Heart left ventricle (tissue), 16 donors: ENCODE measurements at regions not wholly inside any gene's neighbourhood (a gene's known extent, or its start where the extent isn't known, plus 50 kb on each side); places are given as distances from the start of the nearest gene placed in this dataset.

Experiments
- ATAC-seq, 4 donors: fragments of 200-7000 bp; cut with Tn5 transposase; one replicate each; pipeline ENCODE4 v1.9.1; 2020 to 2022; ENCODE audit warnings: moderate library complexity in 4 of 4, mild to moderate bottlenecking in 3 of 4, moderate number of reproducible peaks in 1 of 4
- DNase-seq, 5 donors: peaks; one replicate each; pipeline ENCODE4 v3.0.0-alpha.2; 2020
- H3K27ac ChIP-seq, 12 donors: fragments of 200-600 bp; sonication (generic) in 4 of 12; one replicate each; pipeline versions ENCODE4 v1.5.0 to v1.8.0; 2016 to 2022; ENCODE audit warnings: mild to moderate bottlenecking in 2 of 12
- H3K27me3 ChIP-seq, 9 donors: fragments of 200-600 bp; sonication (generic) in 2 of 9; one replicate each; pipeline versions ENCODE4 v1.5.1 to v1.8.0; 2016 to 2022; ENCODE audit warnings: mild to moderate bottlenecking in 3 of 9
- H3K36me3 ChIP-seq, 9 donors: fragments of 200-600 bp; sonication (generic) in 2 of 9; one replicate each; pipeline versions ENCODE4 v1.5.0 to v1.8.0; 2018 to 2022; ENCODE audit warnings: mild to moderate bottlenecking in 2 of 9
- H3K4me1 ChIP-seq, 12 donors: fragments of 200-600 bp; sonication (generic) in 4 of 12; one replicate each; pipeline versions ENCODE4 v1.5.0 to v1.8.0; 2016 to 2022; ENCODE audit warnings: mild to moderate bottlenecking in 3 of 12
- H3K4me3 ChIP-seq, 12 donors: fragments of 200-600 bp; sonication (generic) in 4 of 12; one replicate each; pipeline versions ENCODE4 v1.5.0 to v1.8.0; 2017 to 2022; ENCODE audit warnings: mild to moderate bottlenecking in 9 of 12, moderate library complexity in 4 of 12
- H3K9me3 ChIP-seq, 12 donors: fragments of 200-600 bp; sonication (generic) in 4 of 12; one replicate each; pipeline versions ENCODE4 v1.5.0 to v1.8.0; 2016 to 2022; ENCODE audit warnings: mild to moderate bottlenecking in 1 of 12
- CTCF ChIP-seq, 12 donors: fragments of 200-600 bp; sonication (generic) in 4 of 12; IDR thresholded peaks; one replicate each; pipeline versions ENCODE4 v1.5.0 to v1.8.0; 2018 to 2022; ENCODE audit warnings: antibody characterized with exemption in 12 of 12, mild to moderate bottlenecking in 5 of 12
- POLR2A ChIP-seq, 2 donors: fragments of 450-650 bp; IDR thresholded peaks; one replicate each; pipeline ENCODE4 v1.6.1; 2017; ENCODE audit warnings: antibody characterized with exemption in 2 of 2, mild to moderate bottlenecking in 2 of 2, moderate library complexity in 2 of 2
- WGBS, 4 donors: extraction: QIAGEN DNeasy Blood & Tissue Kit in 2 of 4; methylation state at CpG; one replicate each; pipeline versions ENCODE4 v1.1.5 to v1.1.7; 2013 to 2018; 5-methylcytosine and 5-hydroxymethylcytosine counted together
- intact Hi-C, 10 donors: fragments of 100-400 bp; cut with DNase I; formaldehyde crosslinking; loops; one replicate each; pipeline versions ENCODE4 v1.11.1 to v1.14.2; 2022
- donor health status: ischemic (EF 13 %, LVEDD 7.1; RV severe dilation, severe dysfunction).
- donor health status: healthy with polysubstance abuse.
- donor health status: DM: no; HTN: yes; CAD: no.
- donor health status: DM: no; HTN: no; CAD: no.
- donor health status: ischemic (EF 25% LVEDD 6.9; RV normal size, moderate dysfunction).
- donor health status: ischemic (EF 25% LVEDD 5.7; RV mildly dilated, moderate dysfunction).
- donor health status: healthy.
- donor health status: DM: yes; HTN: yes; CAD: no.
- donor health status: ischemic (EF 35%, LVEDD 5.7; RV mildly dilated, moderate dysfunction).
- donor health status: nonischemic (EF 11% LVEDD 7.7; RV severe dilation, severe dysfunction).
- donor health status: DM: yes; HTN: yes; CAD: no.
- donor health status: PGD.
- donor health status: ischemic (EF 29% LVEDD 5.4; RV normal size, mild dysfunction).
- donor health status: nonischemic (EF 23%, LVEDD 6.1; RV moderate dilation, normal function).

- intact Hi-C loops: no loop called here
- peaks cover 0 to 7% (median 0%) of the 10 kb centered on the region in 12 donors for H3K9me3 ChIP-seq
- H3K36me3 ChIP-seq: no peaks in the 10 kb centered on the region
- ATAC-seq (no peak), DNase-seq (no peak)
- no peak overlapping the region for H3K4me3 ChIP-seq
- H3K27ac ChIP-seq: no peak overlapping the region
- H3K4me1 ChIP-seq: no peaks in the 10 kb centered on the region
- TF ChIP-seq CTCF (IDR thresholded peaks at IDR 0.05) (no peak), POLR2A (IDR thresholded peaks at IDR 0.05) (no peak)
- H3K27me3 ChIP-seq: no peaks in the 10 kb centered on the region
- 70 to 82% (median 73%) methylated on average over 1 of the region's 1 CpG for WGBS, 4 donors
These were observed 386.7 kb upstream of the ESRRG start for GRCh38 chr1:217109928-217110327.

DNA sequence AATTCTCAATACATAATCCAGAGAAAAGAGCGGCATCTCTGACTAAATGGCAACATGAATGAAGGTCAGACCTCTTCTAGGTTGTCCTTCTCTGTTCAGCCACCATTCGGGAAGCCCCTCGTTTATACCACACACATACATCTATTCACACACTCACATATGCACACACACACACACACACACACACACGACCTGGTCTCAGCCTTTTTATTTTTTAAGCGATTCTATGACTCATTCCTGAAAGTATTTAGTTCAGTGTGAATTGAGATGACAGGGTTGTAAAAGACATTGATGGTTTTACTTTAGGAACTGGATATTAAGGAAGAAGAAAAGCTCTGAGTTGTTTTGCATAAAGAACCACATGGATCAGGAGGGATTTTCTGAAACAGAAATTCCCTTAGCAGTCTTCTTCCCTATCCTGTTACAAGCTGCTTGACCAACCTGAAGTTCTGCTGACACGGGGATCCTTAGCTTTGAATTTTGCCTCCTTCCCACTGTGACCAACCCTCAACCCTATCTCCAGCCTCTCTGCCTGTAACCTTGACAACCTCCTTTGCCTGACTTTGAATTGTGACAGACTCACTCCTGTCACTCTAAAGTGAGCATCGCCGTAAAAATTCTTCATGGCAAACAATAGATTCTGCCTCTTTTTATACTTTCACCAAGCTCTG is 383.1 kb upstream of the ESRRG start:
- no peaks in the 10 kb centered on the region for H3K36me3 ChIP-seq
- no peaks in the 10 kb centered on the region for H3K9me3 ChIP-seq
- TF ChIP-seq CTCF (IDR thresholded peaks at IDR 0.05) (no peak), POLR2A (IDR thresholded peaks at IDR 0.05) (no peak)
- WGBS, 4 donors: 69 to 84% (median 75%) methylated on average over 8 of the region's 8 CpGs
- no peak for ATAC-seq
- no peak overlapping the region for H3K4me3 ChIP-seq
- intact Hi-C loops: no loop called here
- H3K4me1 ChIP-seq: no peaks in the 10 kb centered on the region
- H3K27ac ChIP-seq: no peak overlapping the region
- H3K27me3 ChIP-seq: no peaks in the 10 kb centered on the region
- no peak for DNase-seq

GRCh38 chr1:217105437-217105836 is 382.2 kb upstream of the ESRRG start:
- Histone ChIP-seq H3K27me3 (no peaks in the 10 kb centered on the region), H3K9me3 (no peaks in the 10 kb centered on the region), H3K27ac (no peak overlapping the region), H3K4me1 (no peaks in the 10 kb centered on the region), H3K36me3 (no peaks in the 10 kb centered on the region), H3K4me3 (no peak overlapping the region)
- intact Hi-C loops: no loop called here
- DNase-seq: no peak
- ATAC-seq: no peak
- 88 to 93% (median 93%) methylated on average over 5 of the region's 5 CpGs for WGBS, 4 donors
- TF ChIP-seq CTCF (IDR thresholded peaks at IDR 0.05): no peak
- TF ChIP-seq POLR2A (IDR thresholded peaks at IDR 0.05): no peak

GRCh38 chr1:217097819-217098218 is 374.6 kb upstream of the ESRRG start:
- H3K36me3 ChIP-seq: no peaks in the 10 kb centered on the region
- intact Hi-C loops: loop anchor here in 1 of 10 donors (5.0 kb wide), 1 partner anchor 34 kb away; no protein-coding TSS in a partner anchor
- no peak overlapping the region for H3K27ac ChIP-seq
- no peaks in the 10 kb centered on the region for H3K27me3 ChIP-seq
- H3K4me3 ChIP-seq: no peak overlapping the region
- DNase-seq: no peak
- ATAC-seq: no peak
- no peaks in the 10 kb centered on the region for H3K4me1 ChIP-seq
- no peaks in the 10 kb centered on the region for H3K9me3 ChIP-seq
- TF ChIP-seq CTCF (IDR thresholded peaks at IDR 0.05) (no peak), POLR2A (IDR thresholded peaks at IDR 0.05) (no peak)
